ENCODE measurements at regions not wholly inside any gene's neighbourhood (a gene's known extent, or its start where the extent isn't known, plus 50 kb on each side); places are given as distances from the start of the nearest gene placed in this dataset.

- Histone ChIP-seq H3K9ac (ENCODE audit: low read depth in 2 of 2, low read length in 2 of 2) (no peak overlapping the region), H3K9me3 (no peaks in the 10 kb centered on the region), H3K27ac (no peak overlapping the region), H3K36me3 (no peaks in the 10 kb centered on the region), H3K27me3 (no peaks in the 10 kb centered on the region), H3K4me3 (no peak overlapping the region), H3K4me1 (no peaks in the 10 kb centered on the region)
- no peak for TF ChIP-seq CTCF (IDR thresholded peaks at IDR 0.05)
- intact Hi-C loops (cut with DNase I) = no loop called here
- DNase-seq = no peak
Observed at GRCh38 chr15:79163395-79163794, 72.8 kb upstream of the RASGRF1 start.

- H3K9me3 ChIP-seq = no peaks in the 10 kb centered on the region
- intact Hi-C loops (cut with DNase I) = no loop called here
- no peaks in the 10 kb centered on the region for H3K36me3 ChIP-seq
- no peak for DNase-seq
- H3K9ac ChIP-seq (ENCODE audit: low read depth in 2 of 2, low read length in 2 of 2) = no peak overlapping the region
- TF ChIP-seq CTCF (IDR thresholded peaks at IDR 0.05) = no peak
- no peak overlapping the region for H3K4me3 ChIP-seq
- H3K27me3 ChIP-seq = no peaks in the 10 kb centered on the region
- H3K27ac ChIP-seq = no peak overlapping the region
- H3K4me1 ChIP-seq = no peaks in the 10 kb centered on the region
Observed at GRCh38 chr15:79161837-79162508, 71.4 kb upstream of the RASGRF1 start.

GRCh38 chr15:79160211-79160610, 69.6 kb upstream of the RASGRF1 start:
- no peak for DNase-seq
- Histone ChIP-seq H3K9ac (ENCODE audit: low read depth in 2 of 2, low read length in 2 of 2) (no peak overlapping the region), H3K27me3 (no peaks in the 10 kb centered on the region), H3K36me3 (no peaks in the 10 kb centered on the region), H3K9me3 (no peaks in the 10 kb centered on the region), H3K27ac (no peak overlapping the region), H3K4me1 (no peaks in the 10 kb centered on the region), H3K4me3 (no peak overlapping the region)
- intact Hi-C loops (cut with DNase I) = no loop called here
- no peak for TF ChIP-seq CTCF (IDR thresholded peaks at IDR 0.05)

GRCh38 chr15:79157631-79158592, 67.3 kb upstream of the RASGRF1 start:
- H3K9me3 ChIP-seq = no peaks in the 10 kb centered on the region
- no peaks in the 10 kb centered on the region for H3K4me1 ChIP-seq
- DNase-seq = no peak
- no peak for TF ChIP-seq CTCF (IDR thresholded peaks at IDR 0.05)
- intact Hi-C loops (cut with DNase I) = no loop called here
- no peaks in the 10 kb centered on the region for H3K27me3 ChIP-seq
- H3K27ac ChIP-seq = no peak overlapping the region
- H3K4me3 ChIP-seq = no peak overlapping the region
- no peaks in the 10 kb centered on the region for H3K36me3 ChIP-seq
- H3K9ac ChIP-seq (ENCODE audit: low read depth in 2 of 2, low read length in 2 of 2) = no peak overlapping the region

GRCh38 chr15:79156704-79157375, 66.3 kb upstream of the RASGRF1 start:
- intact Hi-C loops (cut with DNase I) = no loop called here
- Histone ChIP-seq H3K4me1 (no peaks in the 10 kb centered on the region), H3K4me3 (no peak overlapping the region), H3K27ac (no peak overlapping the region), H3K9me3 (no peaks in the 10 kb centered on the region), H3K27me3 (no peaks in the 10 kb centered on the region), H3K9ac (ENCODE audit: low read depth in 2 of 2, low read length in 2 of 2) (no peak overlapping the region), H3K36me3 (no peaks in the 10 kb centered on the region)
- no peak for TF ChIP-seq CTCF (IDR thresholded peaks at IDR 0.05)
- no peak for DNase-seq

All from colonic mucosa (tissue), 4 donors.